ENCODE measurements at regions not wholly inside any gene's neighbourhood (a gene's known extent, or its start where the extent isn't known, plus 50 kb on each side); places are given as distances from the start of the nearest gene placed in this dataset.

DNA sequence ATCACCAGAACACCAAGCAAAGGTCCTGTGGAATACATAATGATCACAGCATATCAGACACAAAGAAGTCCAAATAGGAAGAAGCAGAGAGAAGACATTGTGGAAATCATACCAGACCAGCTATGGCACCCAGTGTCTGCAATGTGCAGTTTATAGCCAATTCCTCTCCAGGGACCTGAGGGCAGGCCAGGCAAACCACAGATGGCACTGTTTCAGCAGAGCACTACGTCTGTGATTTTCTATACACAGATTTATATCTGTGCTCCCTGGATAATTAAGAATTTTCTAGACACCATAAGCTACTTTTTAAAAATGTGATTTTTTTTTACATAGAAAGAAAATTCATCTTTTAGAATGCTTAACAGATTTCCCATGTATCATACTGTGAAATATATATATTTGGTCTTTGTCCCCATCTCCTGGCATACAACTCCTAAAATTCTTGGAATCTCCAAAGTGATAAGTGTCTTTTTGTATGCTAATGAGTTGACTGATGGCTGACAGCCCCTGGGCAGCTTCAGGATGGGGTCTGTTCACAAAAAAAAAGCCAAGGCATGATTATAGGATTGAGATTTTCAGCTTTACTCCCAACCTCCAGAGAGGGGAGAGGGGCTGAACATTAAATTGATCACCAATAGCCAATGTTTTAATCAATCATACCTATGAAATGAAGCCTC is 498.1 kb downstream of the SIPA1L2 start:
- Histone ChIP-seq H4K20me1 (ENCODE audit: control insufficient read depth, insufficient read depth, low read depth, low read length) (no peaks in the 10 kb centered on the region), H3K4me2 (ENCODE audit: low read length) (no peak overlapping the region), H3K36me3 (ENCODE audit: control insufficient read depth, low read length) (no peaks in the 10 kb centered on the region), H3K27ac (ENCODE audit: low read depth, low read length) (no peak overlapping the region), H3F3A (ENCODE audit: control insufficient read depth, insufficient read depth) (no peaks in the 10 kb centered on the region), H3K4me3 (ENCODE audit: low read length) (no peak overlapping the region), H3K9me2 (replicated peaks; ENCODE audit: control insufficient read depth, low read length) (no peaks in the 10 kb centered on the region), H3K4me1 (ENCODE audit: control insufficient read depth, low read length) (no peaks in the 10 kb centered on the region), H3K79me2 (ENCODE audit: control insufficient read depth, low read length) (no peaks in the 10 kb centered on the region), H3K27me3 (ENCODE audit: control insufficient read depth, low read length) (no peaks in the 10 kb centered on the region), H3K9me3 (ENCODE audit: control insufficient read depth, insufficient read depth, low read length) (no peaks in the 10 kb centered on the region)
- TF ChIP-seq CTCF (IDR thresholded peaks at IDR 0.05; ENCODE audit: low read depth, low read length, poor library complexity, severe bottlenecking) = no peak
- TF ChIP-seq EZH2phosphoT487 (IDR thresholded peaks at IDR 0.05; ENCODE audit: borderline replicate concordance, low read length) = no peak

DNA sequence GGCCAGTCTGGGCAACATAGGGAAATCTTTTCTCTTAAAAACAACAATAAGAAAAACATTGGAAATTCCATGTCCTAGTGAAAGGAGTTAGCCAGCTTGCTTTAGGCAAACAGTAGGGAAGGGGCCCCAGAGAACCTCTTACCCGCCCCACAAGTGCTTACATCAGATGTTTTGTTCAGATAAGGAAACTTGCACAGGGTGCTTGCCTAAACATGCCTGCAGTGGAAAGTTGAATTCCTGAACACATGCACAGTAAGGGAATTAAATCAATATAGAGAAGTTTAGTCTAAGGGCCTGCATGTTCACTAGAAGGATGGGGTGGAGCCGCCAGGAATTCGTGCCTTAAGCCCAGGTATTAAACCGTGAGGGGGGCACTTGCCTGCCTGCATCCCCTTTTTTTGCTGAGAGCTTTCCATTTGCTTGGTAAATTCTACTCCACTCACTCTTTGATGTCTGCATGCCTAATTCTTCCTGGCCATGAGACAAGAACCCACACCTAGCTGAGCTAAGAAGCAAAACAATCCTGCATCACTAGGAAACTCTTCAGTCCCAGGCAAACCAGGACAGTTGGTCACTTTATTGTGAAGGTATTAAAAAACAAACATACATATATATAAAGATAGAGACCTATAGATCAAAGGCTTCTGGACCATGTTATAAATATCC is 499.0 kb downstream of the SIPA1L2 start:
- TF ChIP-seq EZH2phosphoT487 (IDR thresholded peaks at IDR 0.05; ENCODE audit: borderline replicate concordance, low read length) = no peak
- TF ChIP-seq CTCF (IDR thresholded peaks at IDR 0.05; ENCODE audit: low read depth, low read length, poor library complexity, severe bottlenecking) = no peak
- no peak overlapping the region for H3K27ac ChIP-seq (ENCODE audit: low read depth, low read length)
- H3K27me3 ChIP-seq (ENCODE audit: control insufficient read depth, low read length) = no peaks in the 10 kb centered on the region
- no peaks in the 10 kb centered on the region for H3K9me2 ChIP-seq (replicated peaks; ENCODE audit: control insufficient read depth, low read length)
- H3K9me3 ChIP-seq (ENCODE audit: control insufficient read depth, insufficient read depth, low read length) = no peaks in the 10 kb centered on the region
- no peaks in the 10 kb centered on the region for H4K20me1 ChIP-seq (ENCODE audit: control insufficient read depth, insufficient read depth, low read depth, low read length)
- H3K4me2 ChIP-seq (ENCODE audit: low read length) = no peak overlapping the region
- H3K4me1 ChIP-seq (ENCODE audit: control insufficient read depth, low read length) = no peaks in the 10 kb centered on the region
- H3F3A ChIP-seq (ENCODE audit: control insufficient read depth, insufficient read depth) = no peaks in the 10 kb centered on the region
- no peak overlapping the region for H3K4me3 ChIP-seq (ENCODE audit: low read length)
- H3K79me2 ChIP-seq (ENCODE audit: control insufficient read depth, low read length) = no peaks in the 10 kb centered on the region
- no peaks in the 10 kb centered on the region for H3K36me3 ChIP-seq (ENCODE audit: control insufficient read depth, low read length)

DNA sequence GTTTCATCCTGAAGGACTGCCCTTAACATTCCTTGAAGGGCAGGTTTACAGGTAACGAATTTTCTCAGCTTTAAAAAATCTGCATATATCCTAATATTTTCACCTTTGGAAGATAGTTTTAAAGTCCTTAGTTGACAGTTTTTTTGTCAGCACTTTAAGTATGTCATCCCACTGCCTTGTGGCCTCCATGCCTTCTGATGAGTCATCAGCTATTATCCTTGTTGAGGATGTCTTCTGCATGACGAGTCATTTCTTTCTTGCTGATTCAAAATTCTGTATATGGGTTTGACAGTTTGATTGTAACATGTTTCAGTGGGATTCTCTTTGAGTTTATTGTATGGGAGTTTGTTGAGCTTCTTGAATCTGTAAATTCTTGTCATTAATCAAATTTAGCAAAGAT is 500.6 kb downstream of the DISC1 start:
- no peaks in the 10 kb centered on the region for H3F3A ChIP-seq (ENCODE audit: control insufficient read depth, insufficient read depth)
- no peaks in the 10 kb centered on the region for H3K9me2 ChIP-seq (replicated peaks; ENCODE audit: control insufficient read depth, low read length)
- no peaks in the 10 kb centered on the region for H3K79me2 ChIP-seq (ENCODE audit: control insufficient read depth, low read length)
- H3K4me3 ChIP-seq (ENCODE audit: low read length) = no peak overlapping the region
- no peaks in the 10 kb centered on the region for H3K4me1 ChIP-seq (ENCODE audit: control insufficient read depth, low read length)
- H4K20me1 ChIP-seq (ENCODE audit: control insufficient read depth, insufficient read depth, low read depth, low read length) = no peaks in the 10 kb centered on the region
- no peaks in the 10 kb centered on the region for H3K27me3 ChIP-seq (ENCODE audit: control insufficient read depth, low read length)
- H3K27ac ChIP-seq (ENCODE audit: low read depth, low read length) = no peak overlapping the region
- no peaks in the 10 kb centered on the region for H3K9me3 ChIP-seq (ENCODE audit: control insufficient read depth, insufficient read depth, low read length)
- no peaks in the 10 kb centered on the region for H3K36me3 ChIP-seq (ENCODE audit: control insufficient read depth, low read length)
- TF ChIP-seq CTCF (IDR thresholded peaks at IDR 0.05; ENCODE audit: low read depth, low read length, poor library complexity, severe bottlenecking) (no peak), EZH2phosphoT487 (IDR thresholded peaks at IDR 0.05; ENCODE audit: borderline replicate concordance, low read length) (no peak)
- no peak overlapping the region for H3K4me2 ChIP-seq (ENCODE audit: low read length)

All from DOHH2 (cell line).